Erythroblast (primary cell): ENCODE measurements at regions not wholly inside any gene's neighbourhood (a gene's known extent, or its start where the extent isn't known, plus 50 kb on each side); places are given as distances from the start of the nearest gene placed in this dataset.

Source experiments
- GATA1 ChIP-seq: IDR thresholded peaks from 2 replicates; pipeline ENCODE4 v1.6.1; 2011; ENCODE audit warnings: low read depth, mild to moderate bottlenecking, control low read depth, low read length, moderate library complexity
- POLR2A ChIP-seq: IDR thresholded peaks from 2 replicates; pipeline ENCODE4 v1.6.1; 2011; ENCODE audit warnings: mild to moderate bottlenecking, low read length

DNA sequence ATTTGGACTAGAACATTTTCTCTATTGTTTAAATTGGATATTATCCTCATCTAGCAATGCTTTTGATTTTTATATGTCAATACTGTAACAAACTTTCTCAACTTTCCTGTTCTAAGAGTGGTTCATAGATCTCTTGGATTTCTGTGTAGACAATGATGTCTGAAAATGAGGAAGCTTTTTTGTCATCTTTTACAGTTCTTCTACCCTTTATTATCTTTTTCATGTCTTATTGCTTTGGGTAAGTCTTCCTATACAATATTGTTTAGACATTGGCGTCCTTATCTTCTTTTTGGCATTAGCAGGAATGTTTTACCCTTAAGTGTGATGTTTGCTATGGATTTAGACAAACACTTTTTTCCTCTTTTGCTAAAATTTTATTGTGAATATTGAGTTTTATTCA, 91.5 kb upstream of the MTHFD1L start:
- TF ChIP-seq POLR2A (no peak), GATA1 (no peak)
